Body of pancreas (tissue), 4 donors: ENCODE measurements at regions not wholly inside any gene's neighbourhood (a gene's known extent, or its start where the extent isn't known, plus 50 kb on each side); places are given as distances from the start of the nearest gene placed in this dataset.

Experiments used
- ATAC-seq: fragments of 150-250 bp; one replicate; pipeline ENCODE4 v1.9.1; 2016
- DNase-seq, 4 donors: peaks; one replicate each; pipeline ENCODE4 v3.0.0-alpha.2; 2019
- H3K27ac ChIP-seq, 4 donors: fragments of 200-600 bp; sonication (generic); 1 replicate in 3 of 4; 2 replicates in 1 of 4; pipeline versions ENCODE4 v1.5.1 to v1.6.1; 2016 to 2019; ENCODE audit warnings: mild to moderate bottlenecking in 1 of 4, mixed read lengths in 1 of 4, moderate library complexity in 1 of 4
- H3K27me3 ChIP-seq, 2 donors: fragments of 200-600 bp; sonication (generic); one replicate each; pipeline ENCODE4 v1.6.0; 2016; ENCODE audit warnings: mild to moderate bottlenecking in 1 of 2
- H3K36me3 ChIP-seq, 2 donors: fragments of 200-600 bp; sonication (generic); replicated peaks in 1 of 2; 2 replicates each; pipeline ENCODE4 v1.5.1; 2016; ENCODE audit warnings: low read depth in 2 of 2; ENCODE audit not compliant: insufficient read depth in 1 of 2
- H3K4me1 ChIP-seq: fragments of 200-600 bp; sonication (generic); one replicate; pipeline ENCODE4 v1.6.0; 2016
- H3K4me3 ChIP-seq, 2 donors: fragments of 200-600 bp; sonication (generic); 1 replicate in 1 of 2; 2 replicates in 1 of 2; pipeline ENCODE4 v1.5.1; 2016 to 2019
- H3K9me3 ChIP-seq, 3 donors: fragments of 200-600 bp; sonication (generic); 1 replicate in 2 of 3; 2 replicates in 1 of 3; pipeline ENCODE4 v1.5.1; 2016
- POLR2A ChIP-seq, 3 donors: fragments of 450-650 bp; IDR thresholded peaks; one replicate each; pipeline ENCODE4 v1.6.1; 2016; ENCODE audit warnings: antibody characterized with exemption in 3 of 3, mild to moderate bottlenecking in 2 of 3
- WGBS, 2 donors: methylation state at CpG; one replicate each; pipeline ENCODE4 v1.1.5; 2017; 5-methylcytosine and 5-hydroxymethylcytosine counted together
- intact Hi-C: fragments of 100-400 bp; cut with DNase I; formaldehyde crosslinking; loops from one replicate; pipeline ENCODE4 v1.15.1; 2023
- TF ChIP-seq, protein P1 (sequence below), 7 experiments: fragments of 450-650 bp in 4 of 7; fragments of 200-600 bp in 3 of 7; sonication (generic) in 3 of 7; IDR thresholded peaks; one replicate each; pipeline ENCODE4 v1.5.1; 2016 to 2019; ENCODE audit warnings: antibody characterized with exemption in 7 of 7

- TF ChIP-seq, protein P1, sequence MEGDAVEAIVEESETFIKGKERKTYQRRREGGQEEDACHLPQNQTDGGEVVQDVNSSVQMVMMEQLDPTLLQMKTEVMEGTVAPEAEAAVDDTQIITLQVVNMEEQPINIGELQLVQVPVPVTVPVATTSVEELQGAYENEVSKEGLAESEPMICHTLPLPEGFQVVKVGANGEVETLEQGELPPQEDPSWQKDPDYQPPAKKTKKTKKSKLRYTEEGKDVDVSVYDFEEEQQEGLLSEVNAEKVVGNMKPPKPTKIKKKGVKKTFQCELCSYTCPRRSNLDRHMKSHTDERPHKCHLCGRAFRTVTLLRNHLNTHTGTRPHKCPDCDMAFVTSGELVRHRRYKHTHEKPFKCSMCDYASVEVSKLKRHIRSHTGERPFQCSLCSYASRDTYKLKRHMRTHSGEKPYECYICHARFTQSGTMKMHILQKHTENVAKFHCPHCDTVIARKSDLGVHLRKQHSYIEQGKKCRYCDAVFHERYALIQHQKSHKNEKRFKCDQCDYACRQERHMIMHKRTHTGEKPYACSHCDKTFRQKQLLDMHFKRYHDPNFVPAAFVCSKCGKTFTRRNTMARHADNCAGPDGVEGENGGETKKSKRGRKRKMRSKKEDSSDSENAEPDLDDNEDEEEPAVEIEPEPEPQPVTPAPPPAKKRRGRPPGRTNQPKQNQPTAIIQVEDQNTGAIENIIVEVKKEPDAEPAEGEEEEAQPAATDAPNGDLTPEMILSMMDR (IDR thresholded peaks at IDR 0.05) = no peak
- TF ChIP-seq POLR2A (IDR thresholded peaks at IDR 0.05) = no peak
- 96 to 98% methylated on average over 2 of the region's 2 CpGs for WGBS, 2 donors
- Histone ChIP-seq H3K4me1 (no peaks in the 10 kb centered on the region), H3K27ac (no peak overlapping the region), H3K36me3 (no peaks in the 10 kb centered on the region), H3K4me3 (no peak overlapping the region), H3K9me3 (peaks cover 0 to 3% (median 0%) of the 10 kb centered on the region in 3 donors), H3K27me3 (no peaks in the 10 kb centered on the region)
- ATAC-seq (no peak), DNase-seq (no peak)
- intact Hi-C loops = no loop called here
Measured at GRCh38 chr5:74299833-74300232, 340.7 kb downstream of the ENC1 start.

DNA sequence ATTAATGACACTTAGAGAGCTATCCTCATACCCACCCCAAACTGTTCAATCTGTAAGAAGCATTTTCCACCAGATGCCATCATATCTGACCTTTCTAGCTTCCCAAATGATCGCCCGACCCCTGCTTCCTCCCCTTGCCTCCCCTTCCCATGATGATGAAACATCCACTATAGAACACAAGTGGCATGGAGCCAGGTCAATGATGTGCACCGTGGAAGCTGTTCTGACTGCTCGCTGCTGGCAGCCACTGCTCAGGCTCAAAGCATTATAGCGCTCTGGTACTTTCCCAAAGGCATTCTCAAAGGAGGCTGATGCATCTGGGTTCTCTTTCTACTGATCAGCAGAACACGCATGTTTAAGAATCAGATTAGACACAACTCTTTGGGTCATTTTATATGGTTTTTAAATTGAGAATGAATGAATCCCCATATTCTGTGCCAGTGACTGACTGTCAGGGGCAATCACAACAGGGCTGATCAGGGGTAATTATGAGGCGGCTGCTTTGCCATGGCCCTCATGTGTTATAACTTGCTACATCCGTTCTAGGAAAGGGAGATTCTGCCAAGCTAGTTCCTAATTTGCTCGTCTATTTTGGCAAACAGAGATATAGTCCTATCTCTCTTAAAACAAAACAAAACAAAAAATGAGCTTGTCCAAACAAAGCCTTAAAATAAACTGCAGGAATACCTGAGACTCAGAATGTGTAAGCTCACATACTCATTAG lies 343.7 kb downstream of the ENC1 start:
- intact Hi-C loops = no loop called here
- ATAC-seq (peak; percentile 33), DNase-seq (peak in 3 of 4 donors; percentile 13 to 23 (median 18))
- TF ChIP-seq, protein P1 (IDR thresholded peaks at IDR 0.05) = no peak
- no peak for TF ChIP-seq POLR2A (IDR thresholded peaks at IDR 0.05)
- 44 to 57% methylated on average over 8 to 9 of the region's 9 CpGs for WGBS, 2 donors
- Histone ChIP-seq H3K27me3 (no peaks in the 10 kb centered on the region), H3K36me3 (no peaks in the 10 kb centered on the region), H3K4me1 (no peaks in the 10 kb centered on the region), H3K9me3 (peaks cover 0 to 3% (median 0%) of the 10 kb centered on the region in 3 donors), H3K27ac (no peak overlapping the region), H3K4me3 (no peak overlapping the region)

DNA sequence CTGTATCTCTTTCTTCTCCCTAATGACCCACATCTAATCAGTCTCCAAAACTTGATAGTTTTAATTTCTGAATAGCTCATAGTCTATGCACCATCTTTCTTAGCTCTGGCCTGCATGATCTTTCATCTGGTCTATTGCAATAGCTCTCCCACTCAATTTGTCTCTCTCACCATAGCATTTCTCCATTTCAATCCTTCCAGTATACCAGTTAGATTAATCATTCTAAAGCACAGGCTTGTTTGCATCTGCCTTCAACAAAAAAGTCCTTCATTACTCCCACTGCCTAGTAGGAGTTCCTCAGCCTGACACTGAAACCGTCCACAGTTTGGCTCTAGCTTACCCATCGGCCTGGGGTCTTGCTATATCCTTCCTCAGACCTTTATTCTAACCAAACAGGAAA lies 344.9 kb downstream of the ENC1 start:
- no peaks in the 10 kb centered on the region for H3K4me1 ChIP-seq
- 81 to 95% methylated on average over 2 of the region's 2 CpGs for WGBS, 2 donors
- H3K27ac ChIP-seq = no peak overlapping the region
- ATAC-seq (no peak), DNase-seq (no peak)
- H3K27me3 ChIP-seq = no peaks in the 10 kb centered on the region
- TF ChIP-seq, protein P1 (IDR thresholded peaks at IDR 0.05) = no peak
- TF ChIP-seq POLR2A (IDR thresholded peaks at IDR 0.05) = no peak
- no peaks in the 10 kb centered on the region for H3K36me3 ChIP-seq
- H3K9me3 ChIP-seq = peaks cover 0 to 3% (median 0%) of the 10 kb centered on the region in 3 donors
- no peak overlapping the region for H3K4me3 ChIP-seq
- intact Hi-C loops = no loop called here

DNA sequence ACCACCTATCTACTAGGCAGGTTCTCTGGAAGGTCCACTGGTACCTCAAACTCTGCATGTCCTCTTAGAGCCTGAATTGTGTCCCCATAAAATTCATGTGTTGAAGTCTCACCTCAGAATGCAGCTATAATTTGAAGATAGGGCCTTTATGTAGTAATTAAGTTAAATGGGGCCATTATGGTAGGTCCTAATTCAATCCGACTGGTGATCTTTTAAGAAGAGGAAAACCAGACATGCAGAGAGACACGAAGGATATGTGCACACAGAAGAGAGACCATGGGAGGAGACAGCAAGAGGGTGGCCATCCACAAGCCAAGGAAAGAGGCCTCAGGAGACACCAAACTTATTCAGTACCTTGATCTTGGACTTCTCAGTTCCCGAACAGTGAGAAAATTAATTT lies 345.4 kb downstream of the ENC1 start:
- ATAC-seq (no peak), DNase-seq (no peak)
- WGBS, 2 donors = 91 to 96% methylated on average over 3 of the region's 3 CpGs
- peaks cover 0 to 3% (median 0%) of the 10 kb centered on the region in 3 donors for H3K9me3 ChIP-seq
- H3K27me3 ChIP-seq = no peaks in the 10 kb centered on the region
- TF ChIP-seq POLR2A (IDR thresholded peaks at IDR 0.05) = no peak
- TF ChIP-seq, protein P1 (IDR thresholded peaks at IDR 0.05) = no peak
- no peak overlapping the region for H3K27ac ChIP-seq
- H3K36me3 ChIP-seq = no peaks in the 10 kb centered on the region
- intact Hi-C loops = no loop called here
- H3K4me3 ChIP-seq = no peak overlapping the region
- no peaks in the 10 kb centered on the region for H3K4me1 ChIP-seq

- no peak for ATAC-seq
Measured at GRCh38 chr5:74294231-74294705, 346.3 kb downstream of the ENC1 start.

More at GRCh38 chr5:74294231-74294705, 346.3 kb downstream of the ENC1 start:
- WGBS, 2 donors = 68 to 80% methylated on average over 6 of the region's 6 CpGs
- Histone ChIP-seq H3K9me3 (peaks cover 0 to 3% (median 0%) of the 10 kb centered on the region in 3 donors), H3K27me3 (no peaks in the 10 kb centered on the region), H3K4me1 (peaks cover 2% of the 10 kb centered on the region), H3K36me3 (no peaks in the 10 kb centered on the region), H3K4me3 (no peak overlapping the region), H3K27ac (no peak overlapping the region)
- TF ChIP-seq, protein P1 (IDR thresholded peaks at IDR 0.05) = no peak
- TF ChIP-seq POLR2A (IDR thresholded peaks at IDR 0.05) = no peak
- intact Hi-C loops = no loop called here
- DNase-seq = peak in 1 of 4 donors; percentile 14
